H1 (cell line): ENCODE measurements at regions not wholly inside any gene's neighbourhood (a gene's known extent, or its start where the extent isn't known, plus 50 kb on each side); places are given as distances from the start of the nearest gene placed in this dataset.

ENCODE experiments used
- CTCF ChIA-PET: fragments of 300-600 bp; sonication (Branson Sonifier 250); formaldehyde crosslinking; loops from one replicate; lab custom pipeline; 2021; ENCODE audit not compliant: partially characterized antibody; lab: Charles Lee
- POLR2A ChIA-PET: fragments of 300-600 bp; sonication (Branson Sonifier 250); formaldehyde crosslinking; loops from one replicate; lab custom pipeline; 2021; ENCODE audit warnings: inconsistent platforms; ENCODE audit not compliant: partially characterized antibody; lab: Charles Lee
- DNase-seq, 2 experiments: peaks; one replicate each; pipeline versions ENCODE4 v3.0.0 to v3.0.0-alpha.2; 2010 to 2022; ENCODE audit warnings: low spot score in 2 of 2, low read depth in 1 of 2, mixed read lengths in 1 of 2
- FAIRE-seq: peaks from 2 replicates; lab custom pipeline; 2011; peaks lifted over from hg19 to GRCh38; lab: Jason Lieb, UNC
- H2AFZ ChIP-seq: 2 replicates; pipeline ENCODE4 v1.8.1; 2012; ENCODE audit warnings: low read length, inconsistent platforms
- H2AK5ac ChIP-seq: 2 replicates; pipeline ENCODE4 v1.6.1; 2013; ENCODE audit warnings: low read depth, low read length
- H2BK120ac ChIP-seq: replicated peaks from 2 replicates; pipeline ENCODE3; 2013; ENCODE audit warnings: low read depth, low read length, inconsistent platforms
- H2BK12ac ChIP-seq: 2 replicates; pipeline ENCODE4 v1.6.1; 2013; ENCODE audit warnings: low read depth, low read length
- H2BK15ac ChIP-seq: 2 replicates; pipeline ENCODE4 v1.6.1; 2013; ENCODE audit warnings: low read length
- H2BK20ac ChIP-seq: 2 replicates; pipeline ENCODE4 v1.6.1; 2013; ENCODE audit warnings: low read length
- H2BK5ac ChIP-seq: 2 replicates; pipeline ENCODE4 v1.6.1; 2013; ENCODE audit warnings: low read depth, low read length
- H3K14ac ChIP-seq: 2 replicates; pipeline ENCODE4 v1.6.1; 2013; ENCODE audit warnings: inconsistent platforms; ENCODE audit not compliant: insufficient read length
- H3K18ac ChIP-seq: 2 replicates; pipeline ENCODE4 v1.6.1; 2013; ENCODE audit warnings: low read length; ENCODE audit errors: extremely low read depth
- H3K23ac ChIP-seq: 2 replicates; pipeline ENCODE4 v1.6.1; 2013; ENCODE audit warnings: inconsistent platforms; ENCODE audit not compliant: insufficient read length
- H3K23me2 ChIP-seq: 2 replicates; pipeline ENCODE4 v1.6.1; 2013; ENCODE audit warnings: low read depth, low read length
- H3K27ac ChIP-seq: 2 replicates; pipeline ENCODE4 v1.6.1; 2011; ENCODE audit warnings: low read depth, low read length, inconsistent platforms
- H3K27me3 ChIP-seq, 4 experiments: replicated peaks in 1 of 4; 1 replicate in 1 of 4; 2 replicates in 3 of 4; pipeline versions ENCODE4 v1.6.1 to v1.8.1; 2011 to 2013; ENCODE audit warnings: low read length in 3 of 4, mild to moderate bottlenecking in 3 of 4, inconsistent platforms in 2 of 4, mixed read lengths in 2 of 4, moderate library complexity in 1 of 4; ENCODE audit not compliant: control insufficient read depth in 3 of 4, insufficient read depth in 3 of 4; ENCODE audit errors: extremely low read depth in 1 of 4
- H3K36me3 ChIP-seq, 4 experiments: 2 replicates each; pipeline versions ENCODE4 v1.6.1 to v1.8.1; 2011 to 2013; ENCODE audit warnings: mild to moderate bottlenecking in 4 of 4, low read length in 3 of 4, moderate library complexity in 2 of 4, control low read depth in 1 of 4, inconsistent platforms in 1 of 4; ENCODE audit not compliant: insufficient read depth in 4 of 4, control insufficient read depth in 2 of 4
- H3K4ac ChIP-seq: replicated peaks from 2 replicates; pipeline ENCODE3; 2013; ENCODE audit warnings: low read length, low read depth, mixed read lengths, inconsistent platforms; ENCODE audit not compliant: insufficient read length
- H3K4me1 ChIP-seq, 4 experiments: replicated peaks in 1 of 4; 1 replicate in 1 of 4; 2 replicates in 3 of 4; pipeline versions ENCODE4 v1.6.1 to v1.8.1; 2011 to 2013; ENCODE audit warnings: low read length in 3 of 4, inconsistent platforms in 2 of 4, mixed read lengths in 1 of 4; ENCODE audit not compliant: insufficient read depth in 4 of 4, control insufficient read depth in 3 of 4
- H3K4me2 ChIP-seq, 2 experiments: 2 replicates each; pipeline versions ENCODE4 v1.6.1 to v1.8.1; 2011 to 2013; ENCODE audit warnings: low read depth in 2 of 2, low read length in 2 of 2, control low read depth in 1 of 2, inconsistent platforms in 1 of 2, mild to moderate bottlenecking in 1 of 2; ENCODE audit not compliant: insufficient read depth in 1 of 2
- H3K4me3 ChIP-seq, 4 experiments: fragments of 200-600, 300-600 bp in 1 of 4; sonication (generic), shearing (Covaris generic), sonication (Bioruptor Twin) in 1 of 4; 2 replicates each; pipeline versions ENCODE4 v1.5.1 to v1.8.1; 2011 to 2016; ENCODE audit warnings: low read length in 4 of 4, low read depth in 3 of 4, control low read depth in 2 of 4, inconsistent platforms in 2 of 4, mild to moderate bottlenecking in 2 of 4, mixed read lengths in 1 of 4, moderate library complexity in 1 of 4; ENCODE audit not compliant: insufficient read depth in 2 of 4; ENCODE audit errors: extremely low read depth in 1 of 4
- H3K56ac ChIP-seq: replicated peaks from 2 replicates; pipeline ENCODE3; 2013; ENCODE audit warnings: low read depth, mild to moderate bottlenecking, mixed read lengths, low read length, inconsistent platforms; ENCODE audit not compliant: insufficient read length
- H3K79me1 ChIP-seq: 2 replicates; pipeline ENCODE4 v1.6.1; 2013; ENCODE audit warnings: low read depth, low read length, control low read depth
- H3K79me2 ChIP-seq, 2 experiments: 2 replicates each; pipeline versions ENCODE4 v1.6.1 to v1.8.1; 2012 to 2013; ENCODE audit warnings: low read length in 2 of 2, mild to moderate bottlenecking in 2 of 2, inconsistent platforms in 1 of 2; ENCODE audit not compliant: insufficient read depth in 2 of 2, control insufficient read depth in 1 of 2
- H3K9ac ChIP-seq, 4 experiments: replicated peaks in 1 of 4; 1 replicate in 1 of 4; 2 replicates in 3 of 4; pipeline versions ENCODE4 v1.6.1 to v1.8.1; 2011 to 2013; ENCODE audit warnings: low read depth in 3 of 4, low read length in 3 of 4, control low read depth in 2 of 4, mild to moderate bottlenecking in 2 of 4, moderate library complexity in 2 of 4, inconsistent platforms in 1 of 4; ENCODE audit errors: extremely low read depth in 1 of 4
- H3K9me3 ChIP-seq, 2 experiments: 2 replicates each; pipeline versions ENCODE4 v1.6.1 to v1.8.1; 2012 to 2013; ENCODE audit warnings: mild to moderate bottlenecking in 2 of 2, moderate library complexity in 2 of 2, control low read depth in 1 of 2, inconsistent platforms in 1 of 2, low read depth in 1 of 2, low read length in 1 of 2, mixed read lengths in 1 of 2; ENCODE audit not compliant: insufficient read depth in 2 of 2
- H4K20me1 ChIP-seq, 2 experiments: replicated peaks in 1 of 2; 2 replicates each; pipeline versions ENCODE3 to v1.8.1; 2011 to 2013; ENCODE audit warnings: inconsistent platforms in 2 of 2, low read length in 2 of 2, mild to moderate bottlenecking in 1 of 2; ENCODE audit not compliant: insufficient read depth in 2 of 2, control insufficient read depth in 1 of 2
- H4K5ac ChIP-seq: 2 replicates; pipeline ENCODE4 v1.6.1; 2013; ENCODE audit warnings: low read length, low read depth, mixed read lengths, inconsistent platforms; ENCODE audit not compliant: insufficient read length
- H4K8ac ChIP-seq: 2 replicates; pipeline ENCODE4 v1.8.0; 2013; ENCODE audit warnings: mild to moderate bottlenecking, moderate library complexity, low read length, inconsistent platforms; ENCODE audit not compliant: insufficient read depth; ENCODE audit errors: extremely low read depth
- H4K91ac ChIP-seq: replicated peaks from 2 replicates; pipeline ENCODE3; 2013; ENCODE audit warnings: low read length, mixed read lengths, inconsistent platforms; ENCODE audit not compliant: insufficient read length
- CHD1 ChIP-seq: IDR thresholded peaks from 2 replicates; pipeline ENCODE4 v1.6.1; 2012; ENCODE audit warnings: low read depth, low read length, improper control_type of control experiment
- CHD2 ChIP-seq: IDR thresholded peaks from 2 replicates; pipeline ENCODE4 v1.6.1; 2012; ENCODE audit warnings: low read length, improper control_type of control experiment
- EZH2 ChIP-seq: fragments of 200-600 bp; sonication (generic); IDR thresholded peaks from 2 replicates; pipeline ENCODE4 v1.7.1; 2012; ENCODE audit warnings: low read depth, mild to moderate bottlenecking, moderate library complexity, low read length, inconsistent platforms; ENCODE audit not compliant: severe bottlenecking
- GABPA ChIP-seq: IDR thresholded peaks from 2 replicates; pipeline ENCODE4 v1.6.1; 2011; ENCODE audit warnings: mild to moderate bottlenecking, low read length, moderate library complexity, borderline replicate concordance; ENCODE audit not compliant: insufficient read depth
- GTF2F1 ChIP-seq: IDR thresholded peaks from 2 replicates; pipeline ENCODE4 v1.6.1; 2012; ENCODE audit warnings: low read depth, low read length, improper control_type of control experiment, borderline replicate concordance
- RXRA ChIP-seq: IDR thresholded peaks from 2 replicates; pipeline ENCODE4 v1.6.1; 2011; ENCODE audit warnings: low read depth, mild to moderate bottlenecking, low read length, moderate library complexity; ENCODE audit not compliant: insufficient read depth
- TEAD4 ChIP-seq: IDR thresholded peaks from 2 replicates; pipeline ENCODE4 v1.6.1; 2012; ENCODE audit warnings: low read depth, low read length, inconsistent platforms, mixed read lengths
- WGBS, 2 experiments: shearing (Covaris generic) in 1 of 2; methylation state at CpG; one replicate each; pipeline versions ENCODE4 v1.1.6 to v1.1.7; 2013 to 2015; ENCODE audit warnings: low lambda C conversion rate in 2 of 2, mixed read lengths in 2 of 2, inconsistent platforms in 1 of 2, low coverage in 1 of 2, missing lambda C conversion rate in 1 of 2; ENCODE audit not compliant: insufficient replicate concordance in 2 of 2, insufficient coverage in 1 of 2, insufficient read length in 1 of 2; ENCODE audit errors: extremely low coverage in 1 of 2, missing lambda C conversion rate in 1 of 2; 5-methylcytosine and 5-hydroxymethylcytosine counted together
- TF ChIP-seq, protein P1 (sequence below), 3 experiments: IDR thresholded peaks; 1 replicate in 2 of 3; 2 replicates in 1 of 3; pipeline versions ENCODE4 v1.5.1 to v1.6.1; 2011; ENCODE audit warnings: low read length in 3 of 3, mild to moderate bottlenecking in 3 of 3, inconsistent platforms in 2 of 3, low read depth in 1 of 3, moderate library complexity in 1 of 3; ENCODE audit not compliant: insufficient read depth in 1 of 3; ENCODE audit errors: control extremely low read depth in 1 of 3
- TF ChIP-seq, protein P2 (sequence below): IDR thresholded peaks from 2 replicates; pipeline ENCODE4 v1.6.1; 2011; ENCODE audit warnings: low read depth, mild to moderate bottlenecking, low read length; ENCODE audit not compliant: insufficient read depth
- TF ChIP-seq, protein P3 (sequence below): IDR thresholded peaks from 2 replicates; pipeline ENCODE4 v1.6.1; 2011; ENCODE audit warnings: low read length, improper control_type of control experiment

GRCh38 chr16:75924397-75924796, 198.1 kb upstream of the CPHXL start:
- H4K5ac ChIP-seq = no peak overlapping the region
- no peak overlapping the region for H3K23ac ChIP-seq
- no peak overlapping the region for H2BK12ac ChIP-seq
- no peak overlapping the region for H3K4ac ChIP-seq
- no peak overlapping the region for H4K8ac ChIP-seq
- H2BK20ac ChIP-seq = no peak overlapping the region
- no peak overlapping the region for H2BK5ac ChIP-seq
- H3K79me2 ChIP-seq = no peaks in the 10 kb centered on the region
- H4K91ac ChIP-seq = no peak overlapping the region
- H3K4me2 ChIP-seq = no peak overlapping the region
- H3K27ac ChIP-seq = no peak overlapping the region
- peaks cover 46 to 74% (median 65%) of the 10 kb centered on the region in 4 experiments for H3K27me3 ChIP-seq
- peaks cover 6 to 13% of the 10 kb centered on the region in 2 experiments; a peak in 3 of 4 replicates for H3K9me3 ChIP-seq
- H4K20me1 ChIP-seq = no peaks in the 10 kb centered on the region
- no peak overlapping the region for H3K18ac ChIP-seq
- H2BK15ac ChIP-seq = no peak overlapping the region
- no peak overlapping the region for H2BK120ac ChIP-seq
- H2AFZ ChIP-seq = no peak overlapping the region
- no peak overlapping the region for H3K9ac ChIP-seq
- H3K4me1 ChIP-seq = peaks cover 0 to 4% (median under 1%) of the 10 kb centered on the region in 4 experiments; a peak in 2 of 7 replicates
- no peak overlapping the region for H2AK5ac ChIP-seq
- ChIA-PET CTCF (interaction anchor here (0.7 kb wide), 1 partner anchor 10 kb away, joined by 3 read pairs; no protein-coding TSS in a partner anchor), POLR2A (no interaction called here)
- FAIRE-seq (no peak), DNase-seq (no peak)
- H3K56ac ChIP-seq = no peak overlapping the region
- H3K79me1 ChIP-seq = no peaks in the 10 kb centered on the region
- no peak overlapping the region for H3K4me3 ChIP-seq
- no peak overlapping the region for H3K14ac ChIP-seq
- H3K36me3 ChIP-seq = no peaks in the 10 kb centered on the region; a peak in 1 of 8 replicates
- no peaks in the 10 kb centered on the region for H3K23me2 ChIP-seq
- 78% methylated on average over 3 of the region's 3 CpGs; no CpG with 5 or more reads in 1 of the 2 experiments for WGBS, 2 experiments
- TF ChIP-seq EZH2 = no peak
- TF ChIP-seq, protein P1, sequence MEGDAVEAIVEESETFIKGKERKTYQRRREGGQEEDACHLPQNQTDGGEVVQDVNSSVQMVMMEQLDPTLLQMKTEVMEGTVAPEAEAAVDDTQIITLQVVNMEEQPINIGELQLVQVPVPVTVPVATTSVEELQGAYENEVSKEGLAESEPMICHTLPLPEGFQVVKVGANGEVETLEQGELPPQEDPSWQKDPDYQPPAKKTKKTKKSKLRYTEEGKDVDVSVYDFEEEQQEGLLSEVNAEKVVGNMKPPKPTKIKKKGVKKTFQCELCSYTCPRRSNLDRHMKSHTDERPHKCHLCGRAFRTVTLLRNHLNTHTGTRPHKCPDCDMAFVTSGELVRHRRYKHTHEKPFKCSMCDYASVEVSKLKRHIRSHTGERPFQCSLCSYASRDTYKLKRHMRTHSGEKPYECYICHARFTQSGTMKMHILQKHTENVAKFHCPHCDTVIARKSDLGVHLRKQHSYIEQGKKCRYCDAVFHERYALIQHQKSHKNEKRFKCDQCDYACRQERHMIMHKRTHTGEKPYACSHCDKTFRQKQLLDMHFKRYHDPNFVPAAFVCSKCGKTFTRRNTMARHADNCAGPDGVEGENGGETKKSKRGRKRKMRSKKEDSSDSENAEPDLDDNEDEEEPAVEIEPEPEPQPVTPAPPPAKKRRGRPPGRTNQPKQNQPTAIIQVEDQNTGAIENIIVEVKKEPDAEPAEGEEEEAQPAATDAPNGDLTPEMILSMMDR (IDR thresholded peaks at IDR 0.05; ENCODE audit: control extremely low read depth in 1 of 3, insufficient read depth in 1 of 3, low read depth in 1 of 3, low read length in 3 of 3) = no peak
- no peak for TF ChIP-seq CHD1
- no peak for TF ChIP-seq TEAD4
- no peak for TF ChIP-seq GTF2F1
- no peak for TF ChIP-seq CHD2
- no peak for TF ChIP-seq RXRA
- TF ChIP-seq, protein P2, sequence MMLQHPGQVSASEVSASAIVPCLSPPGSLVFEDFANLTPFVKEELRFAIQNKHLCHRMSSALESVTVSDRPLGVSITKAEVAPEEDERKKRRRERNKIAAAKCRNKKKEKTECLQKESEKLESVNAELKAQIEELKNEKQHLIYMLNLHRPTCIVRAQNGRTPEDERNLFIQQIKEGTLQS = no peak
- TF ChIP-seq, protein P3, sequence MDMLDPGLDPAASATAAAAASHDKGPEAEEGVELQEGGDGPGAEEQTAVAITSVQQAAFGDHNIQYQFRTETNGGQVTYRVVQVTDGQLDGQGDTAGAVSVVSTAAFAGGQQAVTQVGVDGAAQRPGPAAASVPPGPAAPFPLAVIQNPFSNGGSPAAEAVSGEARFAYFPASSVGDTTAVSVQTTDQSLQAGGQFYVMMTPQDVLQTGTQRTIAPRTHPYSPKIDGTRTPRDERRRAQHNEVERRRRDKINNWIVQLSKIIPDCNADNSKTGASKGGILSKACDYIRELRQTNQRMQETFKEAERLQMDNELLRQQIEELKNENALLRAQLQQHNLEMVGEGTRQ = no peak
- no peak for TF ChIP-seq GABPA
